Dermis blood vessel endothelial cell (primary cell): ENCODE measurements at regions not wholly inside any gene's neighbourhood (a gene's known extent, or its start where the extent isn't known, plus 50 kb on each side); places are given as distances from the start of the nearest gene placed in this dataset.

Source experiments
- DNase-seq: peaks from one replicate; pipeline ENCODE4 v3.0.0; 2010

DNA sequence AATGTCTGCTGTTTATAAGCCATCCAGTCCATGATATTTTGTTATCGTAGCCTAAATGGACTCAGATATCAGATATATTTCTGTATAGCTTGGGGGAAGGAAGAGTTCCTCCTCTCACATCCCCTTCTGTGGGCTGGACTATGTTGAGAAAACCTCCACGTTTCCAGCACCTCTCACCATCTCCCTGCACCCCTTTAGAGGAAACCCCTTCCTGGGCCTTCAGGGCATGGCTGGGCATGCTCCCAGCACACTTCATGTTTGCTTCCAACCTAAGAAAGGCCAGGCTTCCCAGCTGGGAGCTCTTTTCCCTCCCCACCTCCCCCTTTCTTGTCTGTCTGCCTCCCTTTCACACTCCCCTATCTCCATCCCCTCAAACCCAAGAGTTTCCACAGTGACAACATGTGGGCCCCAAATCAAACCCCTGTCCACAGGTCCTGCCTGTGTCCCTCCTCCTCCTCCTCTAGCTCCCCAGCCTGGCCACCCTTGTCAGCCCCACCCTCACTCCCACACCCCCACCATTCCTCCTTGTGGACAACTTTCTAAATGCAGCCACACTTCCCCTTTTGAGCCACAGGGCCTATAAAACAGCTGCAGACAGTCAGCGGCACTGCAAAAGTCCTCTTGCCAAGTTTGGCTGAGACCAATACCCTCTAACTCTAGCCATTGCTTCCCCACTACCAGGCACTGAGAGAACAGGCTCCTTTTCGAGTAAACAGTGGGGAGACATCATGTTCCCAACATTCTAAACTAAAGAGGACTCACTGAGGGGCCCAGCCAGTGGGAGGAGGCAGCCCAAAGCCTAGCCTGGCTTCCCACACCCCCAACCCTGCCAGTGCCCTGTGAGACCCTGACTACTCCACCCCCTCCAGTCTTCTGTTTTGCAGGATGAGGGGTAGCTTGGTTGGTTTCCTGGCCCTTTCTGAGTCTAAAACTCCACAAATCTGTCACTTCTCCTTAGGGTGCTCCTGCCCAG lies 120.5 kb downstream of the ZFP36L2 start:
- DNase-seq = peak; percentile 46

DNA sequence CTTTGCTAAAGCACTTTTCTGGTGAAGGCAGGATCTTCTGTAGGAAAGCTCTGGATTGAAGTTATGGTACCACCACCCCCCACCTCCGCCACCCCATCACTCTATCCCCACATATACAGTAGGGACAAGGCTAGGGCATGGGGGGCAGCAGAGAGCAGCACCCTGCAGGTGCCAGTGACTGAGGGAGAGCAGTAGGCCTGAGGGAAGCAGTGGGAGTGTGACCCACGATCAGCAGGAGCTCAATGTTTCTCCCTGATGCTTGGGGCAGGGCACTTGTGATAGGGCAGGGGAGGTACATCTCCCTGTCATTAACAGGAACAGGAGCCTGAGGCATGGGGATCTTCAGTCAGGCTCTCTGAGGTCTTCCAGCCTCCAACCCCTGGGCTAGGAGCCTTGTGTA lies 121.6 kb downstream of the ZFP36L2 start:
- DNase-seq = no peak

DNA sequence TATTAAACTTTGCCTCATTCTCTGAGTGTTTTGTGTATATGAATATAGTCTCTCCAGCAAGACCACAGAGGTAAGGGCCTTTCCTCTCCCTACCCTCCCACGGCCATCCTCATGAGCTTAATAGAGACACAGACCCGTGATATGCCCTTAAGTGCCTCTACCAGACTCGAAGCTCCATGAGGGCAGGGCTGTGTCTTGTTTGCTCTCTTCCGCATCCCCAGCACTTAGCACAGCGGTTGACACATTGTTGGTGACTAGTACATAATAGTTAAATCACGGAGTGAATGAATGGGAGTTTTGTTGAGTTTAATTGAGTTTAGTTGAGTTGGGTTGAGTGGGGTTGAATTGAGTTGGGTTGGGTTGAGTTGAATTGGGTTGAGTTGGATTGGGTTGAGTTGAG lies 122.3 kb downstream of the ZFP36L2 start:
- DNase-seq = no peak

DNA sequence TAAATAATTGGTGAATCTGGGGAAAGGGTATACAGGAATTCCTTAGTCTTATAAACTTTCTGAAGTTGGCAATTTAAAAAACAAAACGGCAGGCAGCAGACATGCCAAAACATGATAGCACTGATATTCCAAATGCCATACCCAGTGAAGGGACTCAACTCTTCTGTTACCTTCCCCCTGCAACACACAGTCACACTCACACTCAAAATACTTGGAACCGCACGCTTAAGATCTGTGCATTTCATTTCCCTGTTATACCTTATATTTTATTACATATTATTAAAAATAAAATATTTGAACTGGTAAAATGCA lies 123.4 kb downstream of the ZFP36L2 start:
- no peak for DNase-seq

DNA sequence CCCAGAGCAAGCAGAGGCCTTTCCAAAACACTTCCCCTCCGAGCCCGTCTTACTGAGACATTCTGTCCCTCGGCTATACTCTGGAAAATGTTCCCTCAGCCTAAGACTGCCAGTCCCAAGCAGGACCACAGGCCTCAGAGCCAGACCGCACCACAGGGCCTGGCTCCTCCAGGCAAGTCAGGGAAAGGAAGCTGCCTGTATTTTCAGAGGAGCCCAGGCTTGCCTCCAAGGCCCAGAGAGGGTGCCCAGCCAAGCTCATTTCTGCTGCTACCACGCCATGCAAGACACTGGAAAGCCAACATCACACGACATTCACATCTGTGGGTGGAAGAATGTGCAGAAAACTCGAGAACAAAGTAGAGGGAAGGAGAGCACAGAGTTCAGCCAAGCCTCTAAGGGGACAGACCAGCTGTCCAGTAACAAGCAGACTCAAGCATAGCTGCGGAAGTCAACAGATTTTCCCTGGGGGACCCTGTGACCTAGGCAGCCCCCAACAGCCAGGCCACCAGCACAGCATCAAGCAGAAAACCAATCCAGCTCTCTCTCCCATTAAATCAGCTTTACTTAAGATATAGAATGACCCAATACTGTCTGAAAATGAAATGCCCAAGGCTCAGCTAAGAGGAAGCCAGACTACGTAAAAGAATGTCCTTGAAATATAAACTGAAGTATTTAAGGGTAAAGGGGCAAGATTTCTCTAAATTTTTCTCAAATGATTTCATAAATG lies 123.9 kb downstream of the ZFP36L2 start:
- no peak for DNase-seq

DNA sequence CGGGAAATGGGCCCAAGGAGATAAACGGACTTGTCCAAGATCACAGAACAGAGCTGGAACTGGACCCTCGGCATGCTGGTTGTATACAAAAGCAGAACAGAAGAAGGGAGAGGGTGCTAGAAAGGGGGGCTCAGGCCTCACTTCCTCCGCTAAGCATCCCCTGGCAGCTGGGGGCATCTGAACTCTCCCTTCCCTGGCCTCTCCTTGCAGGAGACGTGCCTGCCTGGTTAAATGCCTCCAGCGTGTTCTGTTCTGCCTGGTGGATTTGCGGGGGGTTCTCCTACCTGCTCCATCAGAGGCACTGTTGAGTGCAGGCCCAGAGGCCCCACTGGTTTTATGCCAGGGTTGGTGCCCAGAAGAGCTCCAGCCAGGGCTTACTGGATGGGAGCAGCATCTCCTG lies 124.7 kb downstream of the ZFP36L2 start:
- no peak for DNase-seq

DNA sequence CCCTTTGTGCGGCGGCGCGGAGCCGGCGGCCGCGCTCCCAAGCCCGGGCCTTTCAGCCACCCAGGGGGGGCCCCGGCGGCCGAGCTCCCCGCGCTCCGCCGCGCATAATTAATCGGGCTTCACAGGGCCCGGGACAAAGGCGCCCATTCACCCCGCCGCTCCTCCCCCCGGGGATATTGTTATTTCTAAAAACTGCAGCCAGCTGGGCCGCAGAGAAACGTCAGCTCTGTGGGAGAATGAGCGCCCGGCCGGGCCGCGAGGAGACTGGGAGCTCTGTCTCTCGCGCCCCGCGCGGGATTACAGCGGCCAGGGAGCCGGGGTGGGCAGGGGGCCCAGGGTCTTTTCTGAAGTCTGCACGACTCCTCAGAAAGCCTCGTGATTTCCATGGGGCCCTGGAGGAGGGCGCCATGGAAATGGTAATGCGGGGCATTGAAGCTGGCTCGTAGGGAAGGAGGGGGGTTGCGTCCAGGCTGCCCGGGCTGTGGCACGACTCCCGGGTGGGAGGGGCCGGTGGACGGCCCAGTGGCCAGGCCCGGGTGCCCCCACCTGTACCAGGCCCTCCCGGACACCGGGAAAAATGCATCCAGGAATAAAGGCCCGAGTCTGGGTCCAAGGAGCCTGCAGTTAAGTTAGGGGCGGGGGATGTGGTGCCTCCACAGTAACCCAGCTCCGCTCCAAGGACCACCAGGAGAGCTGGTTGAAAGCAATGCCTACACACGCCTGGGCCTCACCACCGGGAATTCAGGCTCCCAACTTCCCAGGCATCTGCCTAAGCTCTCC lies 125.3 kb downstream of the ZFP36L2 start:
- no peak for DNase-seq

DNA sequence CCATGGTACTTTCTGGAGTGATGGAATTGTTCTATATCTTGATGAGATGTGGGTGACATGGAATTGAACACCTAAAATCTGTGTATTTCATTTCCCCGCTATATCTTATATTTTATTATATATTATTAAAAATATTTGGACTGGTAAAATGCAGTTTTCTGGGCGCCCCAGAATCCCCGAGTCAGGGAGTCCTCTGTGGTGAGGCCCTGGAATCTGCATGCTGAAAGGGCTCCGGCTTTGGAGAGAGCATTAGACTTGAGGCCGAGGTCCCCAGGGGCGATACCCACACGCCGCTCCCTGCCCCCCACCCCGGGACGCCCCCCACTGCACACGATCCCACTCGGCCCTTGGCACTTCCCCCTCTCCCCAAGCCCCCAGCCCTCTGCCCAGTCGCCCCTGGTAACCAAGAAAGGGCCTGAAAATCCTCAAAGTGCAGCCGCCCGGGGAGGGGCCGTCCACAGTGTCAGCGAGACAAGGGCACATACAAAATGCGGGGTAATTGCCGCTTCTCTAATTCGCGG lies 126.0 kb downstream of the ZFP36L2 start:
- no peak for DNase-seq

DNA sequence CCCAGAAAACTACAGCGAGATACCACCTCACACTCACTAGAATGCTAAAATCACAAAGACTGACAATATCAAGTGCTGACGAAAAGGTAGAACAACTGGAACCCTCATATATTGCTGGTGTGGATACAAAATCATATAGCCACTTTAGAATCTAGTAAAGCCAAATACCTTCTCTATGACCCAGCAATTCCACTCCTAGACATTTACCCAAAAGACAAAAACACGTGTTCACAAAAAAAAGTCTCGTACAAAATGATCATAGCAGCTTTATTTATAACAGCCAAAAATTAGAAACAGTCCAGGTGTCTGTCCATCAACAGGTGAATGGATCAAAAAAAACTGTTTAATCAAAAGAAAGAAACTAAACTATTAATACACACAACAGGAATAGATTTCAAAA lies 126.6 kb downstream of the ZFP36L2 start:
- no peak for DNase-seq

DNA sequence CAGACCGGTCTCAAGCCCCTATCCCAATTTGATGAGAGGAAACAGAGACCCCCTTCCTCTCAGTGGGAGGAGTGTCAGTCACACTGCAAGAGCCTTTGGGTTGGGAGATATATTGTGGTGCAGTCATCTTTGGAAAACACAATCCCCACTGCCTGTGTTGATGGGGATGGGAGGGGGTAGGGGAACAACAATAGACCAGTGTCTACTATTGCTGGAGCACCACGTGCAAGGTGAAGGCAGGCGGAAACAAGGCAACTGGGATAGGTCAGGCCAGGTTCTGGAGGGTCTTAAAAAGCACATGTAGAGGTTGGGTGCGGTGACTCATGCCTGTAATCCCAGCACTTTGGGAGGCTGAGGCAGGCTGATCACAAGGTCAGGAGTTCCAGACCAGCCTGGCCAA lies 127.9 kb downstream of the ZFP36L2 start:
- no peak for DNase-seq

DNA sequence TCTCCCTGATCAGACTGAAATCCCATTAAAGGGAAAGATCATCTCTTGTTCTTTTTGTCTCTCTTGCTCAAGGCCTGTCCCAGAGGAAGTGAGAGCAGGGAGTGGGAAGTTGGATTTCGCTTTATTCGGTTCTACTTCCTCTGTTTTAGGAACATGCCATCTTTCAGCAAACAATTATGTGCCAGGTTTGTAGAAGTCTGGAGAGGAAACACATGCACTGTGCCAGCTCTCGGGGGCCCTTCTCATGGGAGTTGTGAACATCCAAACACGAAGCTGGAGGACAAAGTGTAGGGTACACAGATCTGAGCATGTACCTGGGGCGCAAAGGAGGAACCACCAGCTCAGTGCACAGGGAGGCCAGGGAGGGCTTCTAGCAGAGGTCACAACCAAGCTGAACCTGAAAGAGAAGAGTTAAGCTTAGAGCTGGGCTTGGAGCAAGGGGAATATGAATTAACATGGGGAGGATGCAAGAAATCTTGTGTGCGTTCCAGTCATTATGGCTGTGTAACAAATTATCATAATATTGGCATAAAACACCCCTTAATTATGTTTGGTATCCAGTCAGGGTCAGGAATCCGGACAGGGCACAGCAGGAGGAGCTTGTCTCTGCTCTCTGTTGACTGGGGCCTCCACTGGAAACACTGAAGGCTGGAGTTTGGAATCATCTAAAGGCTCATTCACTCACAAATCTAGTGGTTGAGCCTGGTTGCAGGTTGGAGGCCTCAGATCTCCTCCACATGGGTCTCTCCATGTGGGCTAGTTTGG lies 128.6 kb downstream of the ZFP36L2 start:
- no peak for DNase-seq

DNA sequence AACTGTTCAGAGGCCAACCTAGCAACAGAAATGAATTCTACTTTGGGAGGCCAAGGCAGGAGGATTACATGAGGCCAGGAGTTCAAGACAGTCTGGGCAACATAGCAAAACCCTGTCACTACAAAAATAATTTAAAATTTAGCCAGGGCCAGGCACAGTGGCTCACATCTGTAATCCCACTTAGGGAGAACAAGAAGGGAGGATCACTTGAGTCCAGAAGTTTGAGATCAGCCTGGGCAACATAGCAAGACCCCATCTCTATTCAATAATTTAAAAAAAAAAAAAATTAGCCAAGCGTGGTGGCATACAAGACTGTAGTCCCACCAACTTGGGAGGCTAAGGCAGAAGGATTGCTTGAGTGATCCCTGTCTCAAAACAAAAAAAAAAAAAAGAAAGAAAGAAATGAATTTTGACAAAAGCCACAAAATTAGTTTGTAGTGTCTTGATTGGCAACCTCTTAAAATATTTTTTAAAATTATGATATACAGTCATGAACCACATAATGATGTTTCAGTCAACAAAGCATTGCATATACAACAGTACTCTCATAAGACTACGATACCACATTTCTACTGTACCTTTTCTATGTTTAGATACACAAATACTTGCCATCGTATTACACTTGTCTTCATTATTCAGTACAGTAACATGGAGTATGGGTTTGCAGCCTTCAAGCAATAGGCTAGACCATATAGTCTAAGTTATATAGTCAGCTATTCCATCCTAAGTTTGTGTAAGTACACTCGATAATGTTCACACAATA lies 130.7 kb downstream of the ZFP36L2 start:
- DNase-seq = no peak

DNA sequence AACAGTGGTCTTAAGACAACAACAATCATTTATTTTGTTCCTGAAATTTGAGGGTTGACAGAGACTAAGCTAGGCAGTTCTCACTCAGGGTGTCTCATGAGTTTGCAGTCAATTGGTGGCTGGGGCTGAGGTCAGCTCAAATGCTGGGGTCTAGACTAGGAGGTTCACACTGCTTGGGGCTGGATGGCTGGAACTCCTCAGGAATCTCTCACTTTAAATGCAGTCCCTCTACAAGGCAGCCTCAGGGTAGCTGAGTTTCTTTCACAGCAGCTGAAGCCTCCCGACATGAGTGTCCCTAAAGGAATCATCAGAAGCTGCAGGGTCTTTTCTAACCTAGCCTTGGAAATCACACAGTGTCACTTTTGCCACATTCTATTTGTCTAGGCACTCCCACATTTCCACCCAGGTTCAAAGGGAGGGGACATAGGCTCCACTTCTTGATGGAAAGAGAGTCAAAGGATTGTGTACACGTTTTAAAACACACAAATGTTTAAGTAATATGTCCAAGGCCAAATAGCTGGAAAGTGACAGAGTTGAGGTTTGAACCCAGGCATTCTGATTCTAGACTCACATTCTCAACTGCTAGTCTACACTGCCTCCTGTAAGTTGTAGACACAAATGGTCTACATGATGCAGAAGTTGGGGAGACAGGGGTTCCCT lies 133.8 kb downstream of the ZFP36L2 start:
- DNase-seq = no peak

DNA sequence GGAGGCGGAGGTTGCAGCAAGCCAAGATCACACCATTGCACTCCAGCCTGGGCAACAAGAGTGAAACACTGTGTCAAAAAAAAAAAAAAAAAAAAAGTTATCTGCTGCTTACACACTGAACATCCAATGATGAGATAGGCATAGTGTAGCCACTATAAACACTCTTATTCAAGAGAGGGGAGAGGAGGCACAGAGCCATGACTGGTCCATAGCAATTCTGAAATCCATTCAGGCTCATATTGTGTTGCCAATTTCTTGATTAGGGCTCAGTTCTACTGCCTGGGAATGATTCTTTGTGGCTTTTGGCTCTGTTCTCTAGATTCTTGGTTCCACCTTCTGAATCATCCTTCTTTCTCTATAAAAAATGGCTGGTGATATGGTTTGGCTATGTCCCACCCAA lies 136.1 kb downstream of the ZFP36L2 start:
- DNase-seq = no peak

DNA sequence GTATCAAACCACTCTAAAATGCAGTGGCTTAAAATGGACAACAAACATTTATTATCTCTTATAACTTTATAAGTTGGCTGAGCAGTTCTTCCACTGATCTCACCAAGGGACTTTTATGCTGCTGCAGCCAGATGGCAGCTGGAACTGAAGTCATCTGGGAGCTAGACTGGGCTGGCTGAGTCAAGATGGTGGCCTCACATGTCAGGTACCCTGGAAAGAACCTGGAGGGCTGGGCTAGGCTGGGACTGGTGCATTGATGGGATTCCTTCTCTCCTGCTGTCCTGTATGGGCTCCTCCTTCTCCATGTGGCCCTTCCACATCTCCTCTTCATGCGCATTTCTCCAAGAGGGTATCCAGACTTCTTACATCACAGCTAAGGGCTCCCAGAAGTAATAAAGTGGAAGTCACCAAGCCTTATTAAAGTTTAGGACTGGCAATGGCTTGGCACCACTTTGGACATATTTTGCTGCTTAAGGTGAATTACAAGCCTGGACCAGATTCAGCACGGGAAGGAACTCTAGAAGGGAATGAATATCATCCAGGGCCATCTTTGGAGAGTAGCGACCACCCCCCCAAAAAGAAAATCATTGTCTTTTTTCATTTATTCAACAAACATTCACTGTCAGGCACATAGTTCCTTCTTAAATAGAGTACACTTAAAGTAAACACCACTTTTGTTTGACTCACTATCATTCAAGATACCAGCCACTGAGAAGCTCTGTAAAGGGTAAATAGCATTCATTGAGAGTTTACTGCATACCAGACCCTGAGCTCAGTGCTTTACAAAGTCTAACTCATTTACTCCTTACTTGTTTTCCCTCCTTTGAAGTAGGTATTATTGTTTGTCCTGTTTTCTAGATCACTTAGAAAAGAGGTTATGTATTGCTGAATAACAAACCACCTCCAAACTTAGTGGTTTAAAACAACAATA lies 138.0 kb downstream of the ZFP36L2 start:
- DNase-seq = no peak

DNA sequence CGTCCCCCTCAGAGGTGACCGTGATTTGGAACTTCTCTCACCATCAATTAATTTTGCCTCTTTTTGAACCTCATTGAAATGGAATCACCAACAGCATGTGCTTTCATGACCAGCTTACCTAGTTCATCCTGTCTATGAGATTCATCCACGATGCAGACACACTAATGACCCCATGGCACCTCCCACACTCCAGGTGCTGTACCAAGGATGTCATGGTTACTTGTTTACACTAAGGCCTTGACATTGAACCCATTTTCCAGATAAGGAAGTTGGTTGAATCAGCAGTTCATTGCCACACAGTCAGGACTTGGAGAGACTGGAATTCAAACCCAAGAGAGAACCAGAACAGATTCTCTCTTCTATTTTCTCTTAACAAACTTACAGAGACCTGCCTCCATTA lies 139.0 kb downstream of the ZFP36L2 start:
- DNase-seq = no peak

DNA sequence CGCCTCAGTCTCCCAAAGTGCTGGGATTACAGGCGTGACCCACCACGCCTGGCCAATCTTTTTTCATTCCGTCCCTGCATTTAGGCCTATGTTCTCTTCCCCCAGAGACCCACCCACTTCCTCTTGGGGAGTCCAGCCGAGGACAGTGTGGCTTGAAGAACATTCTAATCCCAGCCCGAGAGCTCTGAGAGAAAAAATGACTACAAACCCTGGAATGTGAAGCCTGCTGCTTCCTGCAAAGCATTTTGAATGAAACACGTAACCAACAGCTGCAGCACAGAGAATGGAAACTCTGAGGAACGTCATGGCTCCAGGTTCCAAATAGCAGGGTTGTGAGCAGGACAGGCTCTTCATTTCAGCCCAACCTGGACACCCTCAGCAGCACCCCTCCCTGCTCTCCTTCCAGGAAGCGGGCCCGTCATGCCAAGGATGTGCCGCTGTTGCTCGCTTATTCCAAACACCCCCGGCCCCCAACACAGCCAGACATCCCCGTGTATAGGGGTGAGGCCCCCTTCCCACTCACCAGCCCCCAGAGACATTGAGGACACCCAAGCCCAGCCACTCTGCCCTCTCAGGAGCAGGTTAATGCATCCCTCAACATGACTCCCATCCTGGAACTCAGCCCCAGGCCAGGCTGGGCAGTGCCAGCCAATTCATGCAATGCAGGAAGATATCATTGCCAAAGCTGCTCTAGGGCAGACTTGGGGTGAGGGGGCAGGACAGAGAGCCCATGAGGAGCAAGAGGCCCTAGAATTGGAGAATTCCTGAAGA lies 139.8 kb downstream of the ZFP36L2 start:
- DNase-seq = peak; percentile 99

DNA sequence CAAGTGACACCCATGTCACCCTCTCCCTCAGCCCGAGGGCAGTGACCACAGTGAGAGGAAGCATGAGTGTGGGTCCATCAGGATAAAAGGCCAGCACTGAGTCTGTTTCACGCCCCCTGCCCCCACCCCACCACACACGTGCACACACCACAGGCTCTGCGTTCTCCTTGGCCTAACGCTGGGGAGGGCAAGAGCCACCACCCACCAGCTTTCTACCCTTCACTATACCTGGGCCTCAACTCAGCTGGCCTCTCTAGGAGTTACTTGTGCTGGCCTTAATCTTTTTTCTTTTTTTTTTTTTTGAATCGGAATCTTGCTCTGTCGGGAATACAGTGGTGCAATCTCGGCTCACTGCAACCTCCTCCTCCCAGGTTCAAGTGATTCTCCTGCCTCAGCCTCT lies 140.5 kb downstream of the ZFP36L2 start:
- no peak for DNase-seq

DNA sequence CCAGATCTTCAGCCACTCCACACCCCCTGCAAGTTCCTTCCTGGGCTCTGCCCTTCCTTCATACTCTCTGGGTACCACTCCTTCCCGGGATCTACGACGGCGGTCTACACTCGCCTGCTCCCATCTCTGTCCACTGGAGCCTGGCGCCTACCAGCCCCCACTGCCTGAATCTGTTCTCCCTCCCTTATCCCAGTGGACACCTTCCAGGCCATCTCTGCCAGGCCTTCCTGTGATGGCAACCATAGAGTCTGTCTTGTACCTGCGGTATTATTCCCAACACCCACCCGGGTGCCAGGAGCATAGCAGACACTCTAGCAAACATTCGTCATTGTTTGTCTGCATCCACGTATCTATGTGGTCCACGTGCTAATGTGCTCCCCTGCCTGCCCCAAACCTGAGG lies 140.9 kb downstream of the ZFP36L2 start:
- no peak for DNase-seq
